Smooth muscle cell (in vitro differentiated cells): ENCODE measurements at regions not wholly inside any gene's neighbourhood (a gene's known extent, or its start where the extent isn't known, plus 50 kb on each side); places are given as distances from the start of the nearest gene placed in this dataset.

ENCODE experiments used
- DNase-seq: peaks from one replicate; lab custom pipeline; 2025; ENCODE audit not compliant: unreplicated experiment; lab: John Stamatoyannopoulos, UW
- H2AFZ ChIP-seq: fragments of 200-600 bp; sonication (generic); 2 replicates; pipeline ENCODE4 v1.6.0; 2016; ENCODE audit warnings: antibody characterized with exemption, low read depth, mild to moderate bottlenecking
- H3F3A ChIP-seq: fragments of 200-600 bp; sonication (generic); 2 replicates; pipeline ENCODE4 v1.6.0; 2017; ENCODE audit warnings: antibody characterized with exemption, low read depth
- H3K27ac ChIP-seq: fragments of 200-600 bp; sonication (generic); 2 replicates; pipeline ENCODE4 v1.5.1; 2016; ENCODE audit warnings: low read depth, mild to moderate bottlenecking
- H3K27me3 ChIP-seq: fragments of 200-600 bp; sonication (generic); 2 replicates; pipeline ENCODE4 v1.6.1; 2016; ENCODE audit warnings: low read depth, mild to moderate bottlenecking
- H3K36me3 ChIP-seq: fragments of 200-600 bp; sonication (generic); 2 replicates; pipeline ENCODE4 v1.5.1; 2016; ENCODE audit warnings: low read depth
- H3K4me1 ChIP-seq: fragments of 200-600 bp; sonication (generic); 2 replicates; pipeline ENCODE4 v1.5.1; 2016; ENCODE audit warnings: low read depth
- H3K4me2 ChIP-seq: fragments of 200-600 bp; sonication (generic); 2 replicates; pipeline ENCODE4 v1.6.0; 2016; ENCODE audit warnings: mild to moderate bottlenecking
- H3K4me3 ChIP-seq: fragments of 200-600 bp; sonication (generic); 2 replicates; pipeline ENCODE4 v1.5.1; 2016; ENCODE audit warnings: mild to moderate bottlenecking
- H3K79me2 ChIP-seq: fragments of 200-600 bp; sonication (generic); 2 replicates; pipeline ENCODE4 v1.6.0; 2016; ENCODE audit warnings: low read depth, mild to moderate bottlenecking
- H3K9ac ChIP-seq: fragments of 200-600 bp; sonication (generic); 2 replicates; pipeline ENCODE4 v1.6.0; 2016; ENCODE audit warnings: low read depth
- H3K9me3 ChIP-seq: fragments of 200-600 bp; sonication (generic); replicated peaks from 2 replicates; pipeline ENCODE4 v1.5.1; 2016; ENCODE audit warnings: low read depth
- H4K20me1 ChIP-seq: fragments of 200-600 bp; sonication (generic); 2 replicates; pipeline ENCODE4 v1.6.0; 2016; ENCODE audit warnings: low read depth
- WGBS: methylation state at CpG from one replicate; pipeline ENCODE4 v1.1.7; 2016; ENCODE audit warnings: low lambda C conversion rate; 5-methylcytosine and 5-hydroxymethylcytosine counted together
- TF ChIP-seq, protein P1 (sequence below): fragments of 200-600 bp; sonication (generic); IDR thresholded peaks from 2 replicates; pipeline ENCODE4 v1.5.1; 2017; ENCODE audit warnings: borderline replicate concordance, mild to moderate bottlenecking, antibody characterized with exemption; ENCODE audit not compliant: insufficient read depth, poor library complexity, severe bottlenecking

DNA sequence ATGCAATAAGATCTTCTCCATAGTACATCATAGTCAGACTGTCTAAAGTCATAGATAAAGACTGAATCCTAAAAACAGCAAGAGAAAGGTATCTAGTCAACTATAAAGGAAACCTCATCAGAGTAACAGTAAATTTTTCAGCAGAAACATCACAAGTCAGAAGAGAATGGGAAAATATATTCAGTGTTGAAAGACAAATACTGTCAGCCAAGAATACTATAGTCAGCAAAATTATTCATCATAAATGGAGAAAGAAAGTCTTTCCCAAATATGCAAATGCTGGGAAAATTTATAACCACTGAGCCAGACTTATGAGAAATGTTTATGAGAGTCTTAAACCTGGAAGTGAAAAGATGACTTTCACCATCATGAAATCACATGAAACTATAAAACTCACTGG is 136.7 kb downstream of the KDR start:
- no peaks in the 10 kb centered on the region for H4K20me1 ChIP-seq
- no peaks in the 10 kb centered on the region for H3K36me3 ChIP-seq
- no peaks in the 10 kb centered on the region for H3F3A ChIP-seq
- H3K4me2 ChIP-seq, result no peak overlapping the region
- TF ChIP-seq, protein P1, sequence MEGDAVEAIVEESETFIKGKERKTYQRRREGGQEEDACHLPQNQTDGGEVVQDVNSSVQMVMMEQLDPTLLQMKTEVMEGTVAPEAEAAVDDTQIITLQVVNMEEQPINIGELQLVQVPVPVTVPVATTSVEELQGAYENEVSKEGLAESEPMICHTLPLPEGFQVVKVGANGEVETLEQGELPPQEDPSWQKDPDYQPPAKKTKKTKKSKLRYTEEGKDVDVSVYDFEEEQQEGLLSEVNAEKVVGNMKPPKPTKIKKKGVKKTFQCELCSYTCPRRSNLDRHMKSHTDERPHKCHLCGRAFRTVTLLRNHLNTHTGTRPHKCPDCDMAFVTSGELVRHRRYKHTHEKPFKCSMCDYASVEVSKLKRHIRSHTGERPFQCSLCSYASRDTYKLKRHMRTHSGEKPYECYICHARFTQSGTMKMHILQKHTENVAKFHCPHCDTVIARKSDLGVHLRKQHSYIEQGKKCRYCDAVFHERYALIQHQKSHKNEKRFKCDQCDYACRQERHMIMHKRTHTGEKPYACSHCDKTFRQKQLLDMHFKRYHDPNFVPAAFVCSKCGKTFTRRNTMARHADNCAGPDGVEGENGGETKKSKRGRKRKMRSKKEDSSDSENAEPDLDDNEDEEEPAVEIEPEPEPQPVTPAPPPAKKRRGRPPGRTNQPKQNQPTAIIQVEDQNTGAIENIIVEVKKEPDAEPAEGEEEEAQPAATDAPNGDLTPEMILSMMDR, result no peak
- no peak overlapping the region for H3K27ac ChIP-seq
- no peak overlapping the region for H2AFZ ChIP-seq
- H3K9ac ChIP-seq, result no peak overlapping the region
- H3K4me3 ChIP-seq, result no peak overlapping the region
- no peaks in the 10 kb centered on the region for H3K79me2 ChIP-seq
- H3K9me3 ChIP-seq, result no peaks in the 10 kb centered on the region
- H3K4me1 ChIP-seq, result no peaks in the 10 kb centered on the region
- no peak for DNase-seq
- no peaks in the 10 kb centered on the region for H3K27me3 ChIP-seq

DNA sequence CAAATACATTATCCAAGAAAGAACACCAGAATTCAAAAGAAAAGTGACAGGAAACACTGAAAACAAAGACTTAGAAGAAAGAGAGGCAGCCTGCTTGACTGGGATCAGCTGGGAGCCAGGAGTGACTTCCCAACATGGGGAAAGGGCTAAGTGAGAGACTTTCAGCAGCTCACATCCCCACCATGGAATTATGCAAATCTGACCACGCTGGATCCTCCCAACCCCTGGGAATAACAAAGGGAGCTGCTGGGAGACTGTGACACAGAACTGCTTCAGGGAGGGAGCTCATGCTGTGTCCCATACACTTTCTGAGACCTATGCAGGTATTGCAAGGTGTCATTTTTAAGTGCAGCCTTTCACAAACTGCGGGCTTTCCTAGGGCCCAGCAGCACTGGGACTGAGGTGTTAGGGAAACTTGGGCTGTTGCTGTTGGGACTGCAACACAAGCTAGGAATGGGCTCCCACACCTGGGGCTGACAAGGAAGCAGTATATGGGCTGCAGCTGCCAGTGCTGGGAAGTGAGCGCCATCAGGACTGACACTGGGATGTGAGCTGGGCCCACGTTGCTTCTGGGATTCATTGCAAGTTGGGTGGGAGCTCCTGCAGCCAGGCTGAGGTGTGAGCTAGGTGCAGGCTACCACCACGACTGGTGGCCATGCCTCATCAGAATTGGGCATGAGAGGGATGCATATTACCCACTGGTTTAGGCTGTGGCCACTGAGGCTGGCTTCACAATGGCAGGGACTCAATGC is 139.1 kb downstream of the KDR start:
- 67% methylated on average over 5 of the region's 5 CpGs for WGBS
- no peak for DNase-seq
- H3K9me3 ChIP-seq, result no peaks in the 10 kb centered on the region
- TF ChIP-seq, protein P1, result no peak
- H3K9ac ChIP-seq, result no peak overlapping the region
- H3K27ac ChIP-seq, result no peak overlapping the region
- no peaks in the 10 kb centered on the region for H3K4me1 ChIP-seq
- no peak overlapping the region for H3K4me3 ChIP-seq
- H3K27me3 ChIP-seq, result no peaks in the 10 kb centered on the region
- no peak overlapping the region for H3K4me2 ChIP-seq
- H3F3A ChIP-seq, result no peaks in the 10 kb centered on the region
- H4K20me1 ChIP-seq, result no peaks in the 10 kb centered on the region
- H3K79me2 ChIP-seq, result no peaks in the 10 kb centered on the region
- H3K36me3 ChIP-seq, result no peaks in the 10 kb centered on the region
- H2AFZ ChIP-seq, result no peak overlapping the region

DNA sequence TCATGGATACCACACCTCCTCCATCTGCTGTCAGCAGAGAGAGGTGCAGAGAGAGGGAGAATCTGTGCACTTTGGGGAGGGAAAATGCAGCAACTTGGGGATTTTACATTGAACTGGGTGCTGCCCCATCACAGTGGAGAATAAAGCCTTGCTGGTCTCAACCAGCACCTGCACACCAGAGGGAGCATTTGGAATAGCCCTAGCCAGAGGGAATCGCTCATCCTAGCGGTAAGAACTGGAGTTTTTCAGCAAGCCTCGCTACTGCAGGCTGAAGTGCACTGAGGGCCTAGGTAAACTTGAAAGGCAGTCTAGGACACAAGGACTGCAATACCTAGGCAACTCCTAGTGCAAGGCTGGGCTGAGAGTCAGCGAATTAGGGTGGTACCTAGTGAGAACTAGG is 148.7 kb downstream of the KDR start:
- Histone ChIP-seq H3K79me2 (no peaks in the 10 kb centered on the region), H4K20me1 (no peaks in the 10 kb centered on the region), H3K27me3 (no peaks in the 10 kb centered on the region), H3K4me2 (no peak overlapping the region), H3K27ac (no peak overlapping the region), H3K4me1 (no peaks in the 10 kb centered on the region), H3K9me3 (no peaks in the 10 kb centered on the region), H2AFZ (no peak overlapping the region), H3K36me3 (no peaks in the 10 kb centered on the region), H3K9ac (no peak overlapping the region), H3F3A (no peaks in the 10 kb centered on the region), H3K4me3 (no peak overlapping the region)
- TF ChIP-seq, protein P1, result no peak
- no peak for DNase-seq
- WGBS, result 58% methylated on average over 4 of the region's 4 CpGs

DNA sequence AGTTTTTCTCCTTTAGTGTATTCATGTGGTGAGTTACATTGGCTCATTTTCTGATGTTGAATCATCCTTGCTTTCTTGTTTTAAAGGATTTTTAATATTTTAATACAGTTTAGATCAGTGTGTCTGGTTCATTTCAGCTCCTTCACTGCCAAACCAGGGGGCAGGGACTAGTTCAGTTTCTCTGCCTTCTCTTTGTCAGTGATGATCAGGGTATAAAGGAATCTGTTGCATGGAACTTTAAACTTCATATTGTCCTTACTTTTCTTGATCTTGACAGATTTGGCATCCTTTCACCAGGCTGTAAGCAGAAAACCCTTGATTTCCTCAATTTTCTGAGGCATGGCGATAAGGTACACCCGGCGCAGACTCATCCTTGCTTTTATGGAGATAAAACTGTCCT is 149.4 kb downstream of the KDR start:
- Histone ChIP-seq H3K27me3 (no peaks in the 10 kb centered on the region), H3K79me2 (no peaks in the 10 kb centered on the region), H3K4me1 (no peaks in the 10 kb centered on the region), H2AFZ (no peak overlapping the region), H3K4me3 (no peak overlapping the region), H3F3A (no peaks in the 10 kb centered on the region), H3K9me3 (no peaks in the 10 kb centered on the region), H4K20me1 (no peaks in the 10 kb centered on the region), H3K9ac (no peak overlapping the region), H3K27ac (no peak overlapping the region), H3K4me2 (no peak overlapping the region), H3K36me3 (no peaks in the 10 kb centered on the region)
- WGBS, result 90% methylated on average over 3 of the region's 3 CpGs
- no peak for DNase-seq
- TF ChIP-seq, protein P1, result no peak
